Esophagus squamous epithelium (tissue), 4 donors: ENCODE measurements at regions not wholly inside any gene's neighbourhood (a gene's known extent, or its start where the extent isn't known, plus 50 kb on each side); places are given as distances from the start of the nearest gene placed in this dataset.

Experiments
- CTCF ChIP-seq, 6 experiments: fragments of 450-650 bp in 4 of 6; fragments of 200-600 bp in 2 of 6; sonication (generic) in 2 of 6; IDR thresholded peaks; one replicate each; pipeline ENCODE4 v1.5.1; 2016 to 2019; ENCODE audit warnings: antibody characterized with exemption in 6 of 6, mild to moderate bottlenecking in 4 of 6, moderate library complexity in 4 of 6
- POLR2A ChIP-seq, 4 donors: fragments of 450-650 bp; IDR thresholded peaks; one replicate each; pipeline ENCODE4 v1.6.1; 2017; ENCODE audit warnings: antibody characterized with exemption in 4 of 4, mild to moderate bottlenecking in 4 of 4, moderate library complexity in 3 of 4

DNA sequence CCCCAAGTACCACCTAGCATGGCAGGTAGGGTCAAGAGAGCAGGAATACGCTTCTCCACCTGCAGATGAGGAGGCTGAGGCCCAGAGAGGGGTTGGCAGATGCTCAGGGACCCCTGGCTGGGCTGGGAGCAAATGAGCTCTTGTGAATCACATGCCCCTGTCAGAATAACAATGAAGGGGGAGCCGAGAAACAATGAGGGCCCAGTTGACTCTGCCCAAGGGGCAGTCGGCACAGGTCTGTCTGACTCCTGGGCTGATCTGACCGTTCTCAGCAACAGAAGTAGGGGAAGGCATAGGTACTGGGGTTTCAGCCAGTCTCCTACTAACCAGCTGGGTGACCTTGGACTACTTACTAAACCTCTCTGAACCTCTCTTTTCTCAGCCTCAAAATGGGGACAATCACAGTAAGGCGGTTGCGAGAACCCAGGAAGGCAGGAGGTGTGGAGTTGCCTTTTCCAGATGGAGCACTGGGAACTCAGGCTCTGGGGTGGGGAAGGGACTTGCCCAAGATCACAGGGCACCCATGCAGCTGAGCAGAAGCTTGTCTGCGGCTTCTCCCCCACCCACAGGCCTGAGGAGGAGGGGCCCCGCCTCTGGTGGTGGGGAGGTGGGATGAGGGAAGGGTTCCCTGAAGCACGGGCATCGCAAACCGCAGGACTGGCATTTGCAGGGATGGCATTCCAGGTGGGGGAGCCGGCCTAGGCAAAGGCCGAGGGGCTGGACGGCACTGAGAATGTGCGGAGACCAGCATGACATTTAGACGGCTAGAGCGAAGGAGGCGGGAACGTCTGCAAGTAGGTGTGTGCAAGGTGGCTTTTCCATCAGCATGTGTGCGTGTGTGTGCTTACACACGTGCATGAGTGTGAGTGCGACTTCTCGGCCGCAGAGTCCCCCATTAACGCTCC is 163.0 kb downstream of the MN1 start:
- TF ChIP-seq CTCF (IDR thresholded peaks at IDR 0.05) (no peak), POLR2A (IDR thresholded peaks at IDR 0.05) (no peak)
